ENCODE measurements at regions not wholly inside any gene's neighbourhood (a gene's known extent, or its start where the extent isn't known, plus 50 kb on each side); places are given as distances from the start of the nearest gene placed in this dataset.

- intact Hi-C loops (cut with micrococcal nuclease): no loop called here
Observed at GRCh38 chr1:98333406-98333805, 328.1 kb upstream of the SNX7 start.

GRCh38 chr1:98331718-98332311 lies 329.7 kb upstream of the SNX7 start:
- intact Hi-C loops (cut with micrococcal nuclease): no loop called here

- intact Hi-C loops (cut with micrococcal nuclease): no loop called here
Observed at GRCh38 chr1:98331243-98331642, 330.3 kb upstream of the SNX7 start.

- intact Hi-C loops (cut with micrococcal nuclease): no loop called here
Observed at GRCh38 chr1:98330224-98330623, 331.3 kb upstream of the SNX7 start.

- intact Hi-C loops (cut with micrococcal nuclease): no loop called here
Observed at GRCh38 chr1:98328855-98329254, 332.7 kb upstream of the SNX7 start.

GRCh38 chr1:98327220-98327861 lies 334.2 kb upstream of the SNX7 start:
- intact Hi-C loops (cut with micrococcal nuclease): no loop called here

GRCh38 chr1:98325646-98326440 lies 335.7 kb upstream of the SNX7 start:
- intact Hi-C loops (cut with micrococcal nuclease): no loop called here

GRCh38 chr1:98323906-98324358 lies 337.6 kb upstream of the SNX7 start:
- intact Hi-C loops (cut with micrococcal nuclease): loop anchor here (1.0 to 5.0 kb wide), 2 partner anchors 63 to 81 kb away; no protein-coding TSS in a partner anchor

GRCh38 chr1:98323388-98323787 lies 338.1 kb upstream of the SNX7 start:
- intact Hi-C loops (cut with micrococcal nuclease): loop anchor here (1.0 to 5.0 kb wide), 2 partner anchors 64 to 82 kb away; no protein-coding TSS in a partner anchor

GRCh38 chr1:98322966-98323365 lies 338.6 kb upstream of the SNX7 start:
- intact Hi-C loops (cut with micrococcal nuclease): loop anchor here (1.0 to 5.0 kb wide), 2 partner anchors 64 to 82 kb away; no protein-coding TSS in a partner anchor

GRCh38 chr1:98322086-98322485 lies 339.4 kb upstream of the SNX7 start:
- intact Hi-C loops (cut with micrococcal nuclease): loop anchor here (5.0 kb wide), 1 partner anchor 65 kb away; no protein-coding TSS in a partner anchor

- intact Hi-C loops (cut with micrococcal nuclease): loop anchor here (5.0 kb wide), 1 partner anchor 66 kb away; no protein-coding TSS in a partner anchor
Observed at GRCh38 chr1:98321191-98321590, 340.3 kb upstream of the SNX7 start.

GRCh38 chr1:98316286-98316905 lies 345.1 kb upstream of the SNX7 start:
- intact Hi-C loops (cut with micrococcal nuclease): no loop called here

GRCh38 chr1:98315309-98315708 lies 346.2 kb upstream of the SNX7 start:
- intact Hi-C loops (cut with micrococcal nuclease): no loop called here

GRCh38 chr1:98314601-98315000 lies 346.9 kb upstream of the SNX7 start:
- intact Hi-C loops (cut with micrococcal nuclease): no loop called here

- intact Hi-C loops (cut with micrococcal nuclease): no loop called here
Observed at GRCh38 chr1:98306517-98307089, 354.9 kb upstream of the SNX7 start.

GRCh38 chr1:98305362-98305761 lies 356.2 kb upstream of the SNX7 start:
- intact Hi-C loops (cut with micrococcal nuclease): no loop called here

GRCh38 chr1:98304888-98305287 lies 356.6 kb upstream of the SNX7 start:
- intact Hi-C loops (cut with micrococcal nuclease): no loop called here

- intact Hi-C loops (cut with micrococcal nuclease): no loop called here
Observed at GRCh38 chr1:98299861-98300260, 361.7 kb upstream of the SNX7 start.

GRCh38 chr1:98299313-98299712 lies 362.2 kb upstream of the SNX7 start:
- intact Hi-C loops (cut with micrococcal nuclease): no loop called here

GRCh38 chr1:98298319-98298718 lies 363.2 kb upstream of the SNX7 start:
- intact Hi-C loops (cut with micrococcal nuclease): no loop called here

All from T-helper 1 cell treated with Interleukin-12 subunit alpha and Interleukin-12 subunit beta and Interleukin-4 antibody, amounts not matched to agents 30 ng/mL and 1 ng/mL, for 36 hours (primary cell).